ENCODE measurements at regions not wholly inside any gene's neighbourhood (a gene's known extent, or its start where the extent isn't known, plus 50 kb on each side); places are given as distances from the start of the nearest gene placed in this dataset.
"Not testable (repeated sequence)": the region's sequence is repeated elsewhere in the genome, so short reads cannot be mapped to it uniquely, and the experiment has no call there.

- intact Hi-C loops (cut with DNase I): no loop called here
Observed at GRCh38 chr6:84908304-84908904, 144.0 kb upstream of the TBX18 start.

DNA sequence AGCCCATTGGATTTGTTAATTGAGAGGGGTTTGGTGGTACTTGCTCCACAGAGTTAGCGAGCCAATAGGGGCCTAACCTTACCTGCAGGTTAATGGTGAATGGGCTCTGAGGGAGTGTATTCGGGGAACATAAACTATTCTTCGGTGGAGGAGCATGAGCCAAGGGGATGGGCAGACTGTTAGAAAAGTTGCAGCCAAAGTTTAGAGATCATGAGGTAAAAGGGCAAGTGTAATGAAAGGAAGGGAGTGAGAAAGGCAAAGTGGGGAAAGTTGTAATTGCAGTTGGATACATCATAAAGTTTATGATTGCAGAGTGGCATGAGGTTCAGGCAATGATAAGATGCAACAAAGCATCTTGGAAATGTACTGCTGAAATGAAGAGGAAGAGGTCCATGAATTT is 142.1 kb upstream of the TBX18 start:
- no peak for DNase-seq
- intact Hi-C loops (cut with DNase I): no loop called here

More at GRCh38 chr6:84908304-84908904, 144.0 kb upstream of the TBX18 start:
- DNase-seq: no peak

DNA sequence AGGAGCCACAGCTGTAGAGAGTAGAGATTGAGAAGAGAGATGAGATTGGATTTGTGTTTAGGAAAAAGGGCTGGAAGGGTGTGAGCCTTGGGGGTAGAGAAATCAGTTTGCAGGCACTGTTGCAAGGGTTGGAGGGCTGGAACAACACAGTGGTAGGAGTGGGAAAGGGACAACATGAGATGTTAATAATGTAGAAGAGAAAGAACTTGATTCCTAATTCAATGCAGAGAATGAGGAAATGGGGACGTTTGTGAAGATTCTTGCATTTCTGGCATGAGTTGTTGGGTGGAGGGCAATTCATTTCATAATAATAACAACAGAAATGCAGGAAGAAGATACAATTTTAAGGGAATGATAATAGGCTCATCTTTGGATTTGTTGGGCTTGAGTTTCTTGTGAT is 141.4 kb upstream of the TBX18 start:
- intact Hi-C loops (cut with DNase I): no loop called here
- no peak for DNase-seq

GRCh38 chr6:84902354-84902928 is 138.0 kb upstream of the TBX18 start:
- intact Hi-C loops (cut with DNase I): no loop called here
- peak in 1 of 10 donors; percentile 43 for DNase-seq

- DNase-seq: no peak
- intact Hi-C loops (cut with DNase I): no loop called here
Observed at GRCh38 chr6:84897988-84898594, 133.7 kb upstream of the TBX18 start.

GRCh38 chr6:84897011-84897410 is 132.6 kb upstream of the TBX18 start:
- DNase-seq: no peak
- intact Hi-C loops (cut with DNase I): no loop called here

- intact Hi-C loops (cut with DNase I): no loop called here
- no peak for DNase-seq
Observed at GRCh38 chr6:84892671-84893070, 128.3 kb upstream of the TBX18 start.

DNA sequence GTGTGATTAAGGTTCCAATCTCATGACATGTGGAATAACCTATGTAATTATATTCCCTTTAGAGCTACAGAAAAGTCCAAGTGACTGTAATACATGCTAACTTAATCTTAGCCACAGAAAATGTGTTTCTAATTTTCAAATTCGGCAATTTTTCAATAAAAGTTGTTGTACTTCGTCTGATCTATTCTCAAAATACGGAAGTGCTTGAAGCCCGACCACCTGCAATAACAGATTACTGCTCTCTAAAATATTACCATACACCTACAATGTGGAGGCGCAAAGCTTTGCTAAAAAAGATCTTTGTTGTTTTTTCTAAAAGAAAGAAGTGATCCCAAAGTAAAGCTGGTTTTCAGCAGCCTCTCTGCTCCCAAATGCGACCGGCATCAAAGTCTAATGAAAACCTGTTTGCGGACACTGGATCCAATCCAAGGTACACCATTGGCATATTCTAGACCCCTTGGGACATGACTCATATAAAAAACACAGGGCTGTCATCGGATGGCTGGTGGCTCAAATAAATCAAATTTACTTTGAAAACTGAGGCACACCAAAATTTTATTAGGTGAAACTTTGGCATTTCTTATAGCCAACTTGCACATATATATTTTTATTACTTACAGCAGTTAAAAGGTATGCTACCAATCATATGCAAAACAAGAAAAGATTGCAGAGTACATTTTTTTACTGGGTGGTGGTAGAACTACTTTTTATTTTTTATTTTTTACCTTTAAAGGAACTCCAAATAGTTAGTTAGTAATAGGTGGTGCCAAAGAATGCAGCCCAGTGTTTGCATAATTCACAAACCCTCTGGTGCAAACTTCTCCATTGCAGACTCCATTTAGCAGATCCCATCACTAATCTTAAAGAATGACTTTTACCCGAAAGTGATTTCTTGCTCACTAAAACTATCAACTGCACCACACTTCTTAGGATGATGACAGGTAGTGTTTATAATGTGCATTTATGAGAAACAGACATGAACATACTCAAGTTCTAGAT is 118.7 kb upstream of the TBX18 start:
- intact Hi-C loops (cut with DNase I): no loop called here
- no peak for DNase-seq

GRCh38 chr6:84879385-84879784 is 115.0 kb upstream of the TBX18 start:
- intact Hi-C loops (cut with DNase I); DNase-seq: not testable (repeated sequence)

DNA sequence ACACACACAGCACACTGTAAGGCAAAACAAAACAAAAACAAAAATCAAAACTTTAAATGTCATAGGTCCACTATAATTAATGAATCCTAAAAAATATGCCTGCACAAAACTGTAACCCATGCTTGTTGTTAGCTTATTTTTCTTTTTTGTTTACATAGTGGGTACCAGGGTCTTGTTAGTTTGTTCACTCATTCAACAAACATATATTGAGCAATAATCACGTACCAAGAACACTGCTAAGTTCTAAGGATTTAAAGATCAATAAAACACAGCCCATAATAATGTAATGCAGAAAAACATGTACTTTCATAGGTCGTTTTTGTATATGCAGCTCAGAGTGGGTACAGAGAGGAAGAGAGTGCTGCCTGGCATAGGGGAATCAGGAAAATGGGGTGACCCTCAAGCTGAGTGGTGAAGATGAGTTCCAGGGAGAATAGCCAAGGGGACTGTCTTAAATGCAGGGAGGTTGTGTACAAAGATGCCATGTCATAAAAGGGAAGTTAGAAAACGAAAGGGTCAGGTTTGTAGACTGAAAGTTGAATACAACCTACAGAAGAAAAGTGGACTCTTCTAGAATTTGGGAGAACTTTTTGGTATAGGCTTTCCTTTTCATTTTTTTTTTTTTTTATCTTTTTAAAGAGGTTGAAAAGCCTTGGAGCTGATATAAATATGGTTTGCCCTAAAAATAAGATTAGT is 113.3 kb upstream of the TBX18 start:
- DNase-seq: no peak
- intact Hi-C loops (cut with DNase I): no loop called here

- no peak for DNase-seq
- intact Hi-C loops (cut with DNase I): no loop called here
Observed at GRCh38 chr6:84876723-84877514, 112.5 kb upstream of the TBX18 start.

DNA sequence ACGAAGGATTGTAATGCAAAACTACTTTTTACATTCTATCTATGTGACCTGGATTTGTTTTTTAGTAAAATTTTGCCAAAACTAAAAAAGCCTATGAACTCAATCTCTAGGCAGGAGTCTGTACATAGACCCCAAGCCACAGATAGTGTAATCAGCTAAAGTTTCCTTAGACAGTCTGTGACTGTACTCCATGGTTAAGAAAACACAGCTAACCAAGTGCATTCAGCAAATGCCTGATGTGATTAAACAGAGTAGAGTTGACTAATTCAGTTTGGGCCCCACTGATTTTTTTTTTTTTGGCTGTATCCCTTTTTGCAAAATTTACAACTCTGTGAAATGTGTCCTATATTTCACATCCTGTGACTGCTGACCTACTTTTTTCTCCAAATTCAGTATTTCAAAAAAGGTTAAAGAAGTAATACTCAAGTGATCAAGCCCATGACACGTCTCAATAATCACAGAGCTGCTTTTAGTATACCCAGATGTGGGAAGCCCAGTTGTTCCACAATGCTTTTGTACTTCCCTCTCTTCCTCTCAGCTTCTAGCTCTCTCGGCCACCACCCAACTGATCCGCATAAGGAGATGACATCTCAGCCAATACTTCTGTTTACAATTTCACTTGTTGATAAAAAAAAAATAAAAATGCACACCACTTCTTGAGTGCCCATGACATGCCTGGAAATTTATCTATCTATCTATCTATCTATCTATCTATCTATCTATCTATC is 108.8 kb upstream of the TBX18 start:
- no peak for DNase-seq
- intact Hi-C loops (cut with DNase I): no loop called here

DNA sequence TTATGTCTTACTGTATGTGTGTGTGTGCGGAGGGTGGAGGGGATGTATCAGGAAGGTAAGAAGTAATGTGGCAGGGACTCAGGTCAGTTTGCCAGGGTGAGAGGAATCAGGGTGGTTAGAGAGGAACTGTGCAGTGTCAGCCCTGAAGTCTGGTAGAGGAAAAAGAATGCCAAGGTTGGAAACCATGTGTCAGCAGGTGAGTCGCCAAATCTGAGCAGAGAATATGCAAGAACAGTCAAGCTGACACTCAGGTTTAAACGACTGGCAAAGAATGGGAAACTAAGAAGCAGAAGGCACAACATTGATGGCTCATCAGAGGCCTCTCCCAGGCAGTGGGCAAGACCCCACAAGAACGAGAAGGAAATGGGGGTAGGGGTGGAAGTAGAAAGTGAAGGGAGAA is 107.5 kb upstream of the TBX18 start:
- intact Hi-C loops (cut with DNase I): no loop called here
- DNase-seq: no peak

DNA sequence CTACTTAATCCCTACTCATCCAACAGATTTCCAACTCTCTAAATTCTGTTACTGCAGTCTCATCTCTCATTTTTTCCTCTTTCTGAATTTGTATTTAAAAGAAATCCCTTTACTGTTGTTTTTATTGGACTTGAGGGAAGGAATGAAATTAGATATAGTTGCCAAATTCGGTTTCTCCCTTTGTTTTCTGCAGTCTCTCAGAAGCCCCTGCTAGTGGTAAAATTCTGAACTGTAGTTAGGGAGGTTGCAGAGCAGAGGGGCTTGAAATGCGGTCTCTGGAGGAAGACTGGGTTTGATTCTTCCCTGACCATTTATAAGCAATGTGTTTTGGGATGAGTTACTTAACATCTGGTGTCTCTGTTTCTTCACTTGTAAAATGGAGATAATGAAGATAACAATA is 106.3 kb upstream of the TBX18 start:
- intact Hi-C loops (cut with DNase I): no loop called here
- DNase-seq: no peak

- no peak for DNase-seq
- intact Hi-C loops (cut with DNase I): no loop called here
Observed at GRCh38 chr6:84868149-84868548, 103.8 kb upstream of the TBX18 start.

GRCh38 chr6:84867521-84867920 is 103.1 kb upstream of the TBX18 start:
- intact Hi-C loops (cut with DNase I): no loop called here
- no peak for DNase-seq

DNA sequence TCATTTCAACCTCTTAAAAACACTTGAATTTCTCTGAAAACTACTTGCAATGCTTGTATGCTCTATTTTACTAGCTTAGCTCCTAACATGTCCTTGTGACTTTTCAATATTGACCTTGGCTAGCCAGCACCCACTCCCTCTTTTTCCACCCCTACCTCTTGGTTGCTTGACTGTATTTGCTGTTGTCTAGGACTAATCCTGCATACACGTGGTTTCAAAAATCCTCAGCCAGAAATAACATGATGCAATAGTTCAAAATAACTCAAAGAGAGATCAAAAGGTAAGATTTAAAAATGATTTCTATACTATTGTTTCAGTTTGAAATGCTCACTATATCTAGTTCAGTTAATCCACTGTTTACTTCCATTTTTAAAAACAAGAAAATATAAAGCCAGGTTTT is 102.3 kb upstream of the TBX18 start:
- no peak for DNase-seq

DNA sequence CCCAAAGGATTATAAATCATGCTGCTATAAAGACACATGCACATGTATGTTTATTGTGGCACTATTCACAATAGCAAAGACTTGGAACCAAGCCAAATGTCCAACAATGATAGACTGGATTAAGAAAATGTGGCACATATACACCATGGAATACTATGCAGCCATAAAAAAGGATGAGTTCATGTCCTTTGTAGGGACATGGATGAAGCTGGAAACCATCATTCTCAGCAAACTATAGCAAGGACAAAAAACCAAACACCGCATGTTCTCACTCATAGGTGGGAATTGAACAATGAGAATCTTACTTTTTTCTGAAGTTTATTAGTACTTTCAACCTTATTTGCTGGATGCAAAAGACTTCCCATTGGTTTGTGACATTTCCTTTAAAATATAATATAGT is 101.0 kb upstream of the TBX18 start:
- DNase-seq; intact Hi-C loops (cut with DNase I): not testable (repeated sequence)

More for the DNA sequence above, 102.3 kb upstream of the TBX18 start:
- intact Hi-C loops (cut with DNase I): no loop called here

GRCh38 chr6:84862843-84863242 is 98.4 kb upstream of the TBX18 start:
- DNase-seq: no peak
- intact Hi-C loops (cut with DNase I): no loop called here
